ENCODE measurements at regions not wholly inside any gene's neighbourhood (a gene's known extent, or its start where the extent isn't known, plus 50 kb on each side); places are given as distances from the start of the nearest gene placed in this dataset.

- TF ChIP-seq POLR2AphosphoS5 (IDR thresholded peaks at IDR 0.05; ENCODE audit: low read depth, low read length), result no peak
- TF ChIP-seq CTCF (IDR thresholded peaks at IDR 0.05), result no peak
- TF ChIP-seq GABPA (IDR thresholded peaks at IDR 0.05; ENCODE audit: low read depth), result no peak
- no peak for TF ChIP-seq EP300 (IDR thresholded peaks at IDR 0.05; ENCODE audit: borderline replicate concordance in 1 of 2, low read depth in 1 of 2, low read length in 1 of 2)
- TF ChIP-seq YY1 (IDR thresholded peaks at IDR 0.05; ENCODE audit: low read depth), result no peak
- no peak for TF ChIP-seq FOSL2 (IDR thresholded peaks at IDR 0.05; ENCODE audit: borderline replicate concordance, low read depth)
- no peak for TF ChIP-seq NFIC (IDR thresholded peaks at IDR 0.05; ENCODE audit: borderline replicate concordance)
- TF ChIP-seq RAD21 (IDR thresholded peaks at IDR 0.05; ENCODE audit: low read length), result no peak
- TF ChIP-seq JUND (IDR thresholded peaks at IDR 0.05), result no peak
- no peak for TF ChIP-seq USF1 (IDR thresholded peaks at IDR 0.05; ENCODE audit: borderline replicate concordance, low read depth)
Measured at GRCh38 chr2:212713681-212714080, 175.1 kb upstream of the ERBB4 start.
